ENCODE measurements at regions not wholly inside any gene's neighbourhood (a gene's known extent, or its start where the extent isn't known, plus 50 kb on each side); places are given as distances from the start of the nearest gene placed in this dataset.

DNA sequence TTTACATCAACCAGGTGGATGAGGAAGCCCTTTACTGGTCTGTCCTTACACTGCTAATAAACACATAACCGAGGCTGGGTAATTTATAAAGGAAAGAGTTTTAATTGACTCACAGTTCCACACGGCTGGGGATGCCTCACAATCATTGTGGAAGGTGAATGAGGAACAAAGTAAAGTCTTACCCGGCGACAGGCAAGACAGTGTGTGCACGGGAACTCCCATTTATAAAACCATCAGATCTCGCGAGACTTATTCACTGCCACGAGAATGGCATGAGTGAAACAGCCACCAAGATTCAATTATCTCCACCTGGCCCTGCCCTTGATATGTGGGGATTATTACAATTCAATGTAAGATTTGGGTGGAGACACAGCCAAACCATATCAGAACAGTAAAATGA lies 67.3 kb upstream of the GRAMD2B start:
- H3K4me1 ChIP-seq (ENCODE audit: control insufficient read depth, insufficient read depth, low read length): peaks cover 15% of the 10 kb centered on the region
- no peaks in the 10 kb centered on the region for H3K9me3 ChIP-seq (replicated peaks; ENCODE audit: control insufficient read depth, insufficient read depth, low read length)
- 11% methylated on average over 8 of the region's 8 CpGs for WGBS (ENCODE audit: insufficient coverage, insufficient replicate concordance, low lambda C conversion rate, missing lambda C conversion rate)
- RAD21 ChIA-PET (ENCODE audit: unreplicated experiment): interaction anchor here (0.9 to 2.0 kb wide), 6 partner anchors 11 to 184 kb away, joined by 3 to 12 read pairs (median 4); no protein-coding TSS in a partner anchor
- no peaks in the 10 kb centered on the region for H4K20me1 ChIP-seq (ENCODE audit: control insufficient read depth, insufficient read depth)
- BruUV-seq (replicated peaks): no TSS peak
- intact Hi-C loops (cut with micrococcal nuclease; ENCODE audit: unreplicated experiment): loop anchor here (2.0 to 10.0 kb wide), 5 partner anchors 66 to 439 kb away; partner anchors contain the start of genes GRAMD2B and PHAX
- TF ChIP-seq IKZF1 (conservative IDR thresholded peaks at IDR 0.05) (0 out of 2 replicates have a peak, but pooled peaks have one; percentile 18), MTA2 (IDR thresholded peaks at IDR 0.05; ENCODE audit: low read depth) (peak; percentile 55; the same call in 1 of the 2 replicates), CHD2 (IDR thresholded peaks at IDR 0.05; ENCODE audit: borderline replicate concordance, low read depth, low read length) (peak; percentile 96), BRCA1 (IDR thresholded peaks at IDR 0.05; ENCODE audit: low read depth, low read length) (peak; percentile 71), YBX1 (IDR thresholded peaks at IDR 0.05) (no peak), POLR2A (IDR thresholded peaks at IDR 0.05; ENCODE audit: low read depth, low read length) (no peak), ZNF24 (IDR thresholded peaks at IDR 0.05) (no peak), RUNX3 (IDR thresholded peaks at IDR 0.05; ENCODE audit: low read length) (no peak), IRF4 (IDR thresholded peaks at IDR 0.05; ENCODE audit: low read depth, low read length) (no peak), EP300 (IDR thresholded peaks at IDR 0.05; ENCODE audit: borderline replicate concordance in 1 of 2, control insufficient read depth in 1 of 2, low read depth in 2 of 2, low read length in 2 of 2) (no peak), TCF12 (IDR thresholded peaks at IDR 0.05; ENCODE audit: low read depth, low read length) (no peak), SREBF2 (IDR thresholded peaks at IDR 0.05; ENCODE audit: low read length) (no peak), TBL1XR1 (IDR thresholded peaks at IDR 0.05; ENCODE audit: low read depth, low read length) (no peak), BHLHE40 (IDR thresholded peaks at IDR 0.05; ENCODE audit: borderline replicate concordance in 1 of 2, low read depth in 2 of 2, low read length in 1 of 2) (no peak)
- TF ChIP-seq, protein P1, sequence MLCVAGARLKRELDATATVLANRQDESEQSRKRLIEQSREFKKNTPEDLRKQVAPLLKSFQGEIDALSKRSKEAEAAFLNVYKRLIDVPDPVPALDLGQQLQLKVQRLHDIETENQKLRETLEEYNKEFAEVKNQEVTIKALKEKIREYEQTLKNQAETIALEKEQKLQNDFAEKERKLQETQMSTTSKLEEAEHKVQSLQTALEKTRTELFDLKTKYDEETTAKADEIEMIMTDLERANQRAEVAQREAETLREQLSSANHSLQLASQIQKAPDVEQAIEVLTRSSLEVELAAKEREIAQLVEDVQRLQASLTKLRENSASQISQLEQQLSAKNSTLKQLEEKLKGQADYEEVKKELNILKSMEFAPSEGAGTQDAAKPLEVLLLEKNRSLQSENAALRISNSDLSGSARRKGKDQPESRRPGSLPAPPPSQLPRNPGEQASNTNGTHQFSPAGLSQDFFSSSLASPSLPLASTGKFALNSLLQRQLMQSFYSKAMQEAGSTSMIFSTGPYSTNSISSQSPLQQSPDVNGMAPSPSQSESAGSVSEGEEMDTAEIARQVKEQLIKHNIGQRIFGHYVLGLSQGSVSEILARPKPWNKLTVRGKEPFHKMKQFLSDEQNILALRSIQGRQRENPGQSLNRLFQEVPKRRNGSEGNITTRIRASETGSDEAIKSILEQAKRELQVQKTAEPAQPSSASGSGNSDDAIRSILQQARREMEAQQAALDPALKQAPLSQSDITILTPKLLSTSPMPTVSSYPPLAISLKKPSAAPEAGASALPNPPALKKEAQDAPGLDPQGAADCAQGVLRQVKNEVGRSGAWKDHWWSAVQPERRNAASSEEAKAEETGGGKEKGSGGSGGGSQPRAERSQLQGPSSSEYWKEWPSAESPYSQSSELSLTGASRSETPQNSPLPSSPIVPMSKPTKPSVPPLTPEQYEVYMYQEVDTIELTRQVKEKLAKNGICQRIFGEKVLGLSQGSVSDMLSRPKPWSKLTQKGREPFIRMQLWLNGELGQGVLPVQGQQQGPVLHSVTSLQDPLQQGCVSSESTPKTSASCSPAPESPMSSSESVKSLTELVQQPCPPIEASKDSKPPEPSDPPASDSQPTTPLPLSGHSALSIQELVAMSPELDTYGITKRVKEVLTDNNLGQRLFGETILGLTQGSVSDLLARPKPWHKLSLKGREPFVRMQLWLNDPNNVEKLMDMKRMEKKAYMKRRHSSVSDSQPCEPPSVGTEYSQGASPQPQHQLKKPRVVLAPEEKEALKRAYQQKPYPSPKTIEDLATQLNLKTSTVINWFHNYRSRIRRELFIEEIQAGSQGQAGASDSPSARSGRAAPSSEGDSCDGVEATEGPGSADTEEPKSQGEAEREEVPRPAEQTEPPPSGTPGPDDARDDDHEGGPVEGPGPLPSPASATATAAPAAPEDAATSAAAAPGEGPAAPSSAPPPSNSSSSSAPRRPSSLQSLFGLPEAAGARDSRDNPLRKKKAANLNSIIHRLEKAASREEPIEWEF (IDR thresholded peaks at IDR 0.05; ENCODE audit: insufficient replicate concordance, low read depth, low read length): no peak
- TF ChIP-seq, protein P2, sequence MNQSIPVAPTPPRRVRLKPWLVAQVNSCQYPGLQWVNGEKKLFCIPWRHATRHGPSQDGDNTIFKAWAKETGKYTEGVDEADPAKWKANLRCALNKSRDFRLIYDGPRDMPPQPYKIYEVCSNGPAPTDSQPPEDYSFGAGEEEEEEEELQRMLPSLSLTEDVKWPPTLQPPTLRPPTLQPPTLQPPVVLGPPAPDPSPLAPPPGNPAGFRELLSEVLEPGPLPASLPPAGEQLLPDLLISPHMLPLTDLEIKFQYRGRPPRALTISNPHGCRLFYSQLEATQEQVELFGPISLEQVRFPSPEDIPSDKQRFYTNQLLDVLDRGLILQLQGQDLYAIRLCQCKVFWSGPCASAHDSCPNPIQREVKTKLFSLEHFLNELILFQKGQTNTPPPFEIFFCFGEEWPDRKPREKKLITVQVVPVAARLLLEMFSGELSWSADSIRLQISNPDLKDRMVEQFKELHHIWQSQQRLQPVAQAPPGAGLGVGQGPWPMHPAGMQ (IDR thresholded peaks at IDR 0.05; ENCODE audit: borderline replicate concordance): peak; percentile 63; the same call in 1 of the 2 replicates
- TF ChIP-seq, protein P3, sequence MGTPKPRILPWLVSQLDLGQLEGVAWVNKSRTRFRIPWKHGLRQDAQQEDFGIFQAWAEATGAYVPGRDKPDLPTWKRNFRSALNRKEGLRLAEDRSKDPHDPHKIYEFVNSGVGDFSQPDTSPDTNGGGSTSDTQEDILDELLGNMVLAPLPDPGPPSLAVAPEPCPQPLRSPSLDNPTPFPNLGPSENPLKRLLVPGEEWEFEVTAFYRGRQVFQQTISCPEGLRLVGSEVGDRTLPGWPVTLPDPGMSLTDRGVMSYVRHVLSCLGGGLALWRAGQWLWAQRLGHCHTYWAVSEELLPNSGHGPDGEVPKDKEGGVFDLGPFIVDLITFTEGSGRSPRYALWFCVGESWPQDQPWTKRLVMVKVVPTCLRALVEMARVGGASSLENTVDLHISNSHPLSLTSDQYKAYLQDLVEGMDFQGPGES (IDR thresholded peaks at IDR 0.05): no peak
- H3K4me2 ChIP-seq (ENCODE audit: control insufficient read depth, insufficient read depth): no peak overlapping the region
- H3K27ac ChIP-seq (ENCODE audit: control insufficient read depth, insufficient read depth): no peak overlapping the region
- H3K4me3 ChIP-seq: no peak overlapping the region
- H3K36me3 ChIP-seq (ENCODE audit: control insufficient read depth in 2 of 2, insufficient read depth in 2 of 2, low read length in 1 of 2): no peaks in the 10 kb centered on the region
- no peak overlapping the region for H3K9ac ChIP-seq (ENCODE audit: control insufficient read depth, insufficient read depth, low read length)
- ATAC-seq: peak; percentile 53
- CTCF ChIA-PET: interaction anchor here (0.7 to 12.8 kb wide), 10 partner anchors 13 to 182 kb away, joined by 3 to 136 read pairs (median 6); no protein-coding TSS in a partner anchor
- in situ Hi-C loops (cut with MboI): loop anchor here (10.0 kb wide), 1 partner anchor 439 kb away; no protein-coding TSS in a partner anchor
- DNase-seq (ENCODE audit: low read depth, low spot score): peak; percentile 34
- no peak for FAIRE-seq
- H3K27me3 ChIP-seq (replicated peaks in 1 of 2; ENCODE audit: control insufficient read depth in 2 of 2, insufficient read depth in 2 of 2, low read length in 1 of 2): no peaks in the 10 kb centered on the region
- SMC1A ChIA-PET (ENCODE audit: uncharacterized antibody, unreplicated experiment): interaction anchor here (0.6 to 5.3 kb wide), 13 partner anchors 9 to 187 kb away, joined by 3 to 40 read pairs (median 5); partner anchors contain the start of gene GRAMD2B
- POLR2A ChIA-PET: interaction anchor here (1.0 kb wide), 1 partner anchor 106 kb away, joined by 4 read pairs; no protein-coding TSS in a partner anchor
- H2AFZ ChIP-seq (ENCODE audit: control insufficient read depth, low read depth, low read length): peak overlapping the region; percentile 33
- H3K79me2 ChIP-seq (ENCODE audit: control insufficient read depth, insufficient read depth, low read length): no peaks in the 10 kb centered on the region

Data from GM12878 (cell line).